ENCODE measurements at regions not wholly inside any gene's neighbourhood (a gene's known extent, or its start where the extent isn't known, plus 50 kb on each side); places are given as distances from the start of the nearest gene placed in this dataset.

DNA sequence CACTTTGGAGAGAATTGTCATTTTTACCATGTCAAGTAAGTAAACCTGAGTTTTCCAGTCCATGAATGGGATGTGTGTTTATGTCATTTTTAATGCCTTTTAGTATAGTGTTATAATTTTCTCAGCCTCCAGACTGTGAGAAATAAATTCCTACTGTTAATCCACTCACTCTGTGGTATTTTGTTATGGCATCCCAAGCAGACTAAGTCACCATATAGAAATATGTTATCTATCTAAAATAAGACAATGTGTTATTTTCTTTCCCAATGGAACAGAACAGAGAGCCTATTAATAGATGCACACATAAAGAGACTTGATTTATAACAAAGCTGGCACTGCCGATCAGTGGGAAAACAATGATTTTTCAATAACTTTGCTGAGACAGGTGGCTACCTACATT lies 70.2 kb upstream of the SLC4A11 start:
- TF ChIP-seq, protein P1, sequence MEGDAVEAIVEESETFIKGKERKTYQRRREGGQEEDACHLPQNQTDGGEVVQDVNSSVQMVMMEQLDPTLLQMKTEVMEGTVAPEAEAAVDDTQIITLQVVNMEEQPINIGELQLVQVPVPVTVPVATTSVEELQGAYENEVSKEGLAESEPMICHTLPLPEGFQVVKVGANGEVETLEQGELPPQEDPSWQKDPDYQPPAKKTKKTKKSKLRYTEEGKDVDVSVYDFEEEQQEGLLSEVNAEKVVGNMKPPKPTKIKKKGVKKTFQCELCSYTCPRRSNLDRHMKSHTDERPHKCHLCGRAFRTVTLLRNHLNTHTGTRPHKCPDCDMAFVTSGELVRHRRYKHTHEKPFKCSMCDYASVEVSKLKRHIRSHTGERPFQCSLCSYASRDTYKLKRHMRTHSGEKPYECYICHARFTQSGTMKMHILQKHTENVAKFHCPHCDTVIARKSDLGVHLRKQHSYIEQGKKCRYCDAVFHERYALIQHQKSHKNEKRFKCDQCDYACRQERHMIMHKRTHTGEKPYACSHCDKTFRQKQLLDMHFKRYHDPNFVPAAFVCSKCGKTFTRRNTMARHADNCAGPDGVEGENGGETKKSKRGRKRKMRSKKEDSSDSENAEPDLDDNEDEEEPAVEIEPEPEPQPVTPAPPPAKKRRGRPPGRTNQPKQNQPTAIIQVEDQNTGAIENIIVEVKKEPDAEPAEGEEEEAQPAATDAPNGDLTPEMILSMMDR (IDR thresholded peaks at IDR 0.05), result no peak
- no peak for TF ChIP-seq POLR2A (IDR thresholded peaks at IDR 0.05)

Data from Peyer's patch (tissue), 4 donors.